ENCODE measurements at regions not wholly inside any gene's neighbourhood (a gene's known extent, or its start where the extent isn't known, plus 50 kb on each side); places are given as distances from the start of the nearest gene placed in this dataset.

- DNase-seq (ENCODE audit: low read depth): no peak
These were observed 1192.8 kb downstream of the FLRT2 start for GRCh38 chr14:86722612-86723253.

GRCh38 chr14:86714575-86714974 is 1184.6 kb downstream of the FLRT2 start:
- DNase-seq (ENCODE audit: low read depth): no peak

GRCh38 chr14:86714153-86714552 is 1184.2 kb downstream of the FLRT2 start:
- DNase-seq (ENCODE audit: low read depth): no peak

- DNase-seq (ENCODE audit: low read depth): no peak
These were observed 1182.8 kb downstream of the FLRT2 start for GRCh38 chr14:86712727-86713126.

- no peak for DNase-seq (ENCODE audit: low read depth)
These were observed 1182.2 kb downstream of the FLRT2 start for GRCh38 chr14:86712176-86712575.

GRCh38 chr14:86708846-86709339 is 1178.9 kb downstream of the FLRT2 start:
- DNase-seq (ENCODE audit: low read depth): no peak

- DNase-seq (ENCODE audit: low read depth): no peak
These were observed 1177.1 kb downstream of the FLRT2 start for GRCh38 chr14:86707071-86707470.

GRCh38 chr14:86683561-86683960 is 1153.6 kb downstream of the FLRT2 start:
- DNase-seq (ENCODE audit: low read depth): no peak

- DNase-seq (ENCODE audit: low read depth): no peak
These were observed 1145.1 kb downstream of the FLRT2 start for GRCh38 chr14:86675059-86675458.

- DNase-seq (ENCODE audit: low read depth): no peak
These were observed 1143.6 kb downstream of the FLRT2 start for GRCh38 chr14:86673523-86673969.

- no peak for DNase-seq (ENCODE audit: low read depth)
These were observed 1142.1 kb downstream of the FLRT2 start for GRCh38 chr14:86672080-86672479.

GRCh38 chr14:86665975-86666374 is 1136.0 kb downstream of the FLRT2 start:
- DNase-seq (ENCODE audit: low read depth): no peak

- DNase-seq (ENCODE audit: low read depth): no peak
These were observed 1132.4 kb downstream of the FLRT2 start for GRCh38 chr14:86662334-86662733.

GRCh38 chr14:86654558-86655184 is 1124.7 kb downstream of the FLRT2 start:
- DNase-seq (ENCODE audit: low read depth): no peak

GRCh38 chr14:86652526-86652925 is 1122.6 kb downstream of the FLRT2 start:
- no peak for DNase-seq (ENCODE audit: low read depth)

- DNase-seq (ENCODE audit: low read depth): no peak
These were observed 1117.0 kb downstream of the FLRT2 start for GRCh38 chr14:86646696-86647690.

- DNase-seq (ENCODE audit: low read depth): no peak
These were observed 1116.2 kb downstream of the FLRT2 start for GRCh38 chr14:86646125-86646524.

- DNase-seq (ENCODE audit: low read depth): no peak
These were observed 1111.4 kb downstream of the FLRT2 start for GRCh38 chr14:86641310-86641709.

GRCh38 chr14:86640288-86640687 is 1110.3 kb downstream of the FLRT2 start:
- DNase-seq (ENCODE audit: low read depth): no peak

GRCh38 chr14:86639666-86640065 is 1109.7 kb downstream of the FLRT2 start:
- no peak for DNase-seq (ENCODE audit: low read depth)

GRCh38 chr14:86639146-86639545 is 1109.2 kb downstream of the FLRT2 start:
- DNase-seq (ENCODE audit: low read depth): no peak

- no peak for DNase-seq (ENCODE audit: low read depth)
These were observed 1097.1 kb downstream of the FLRT2 start for GRCh38 chr14:86627080-86627479.

GRCh38 chr14:86626530-86626929 is 1096.6 kb downstream of the FLRT2 start:
- DNase-seq (ENCODE audit: low read depth): no peak
